ENCODE measurements at regions not wholly inside any gene's neighbourhood (a gene's known extent, or its start where the extent isn't known, plus 50 kb on each side); places are given as distances from the start of the nearest gene placed in this dataset.

DNA sequence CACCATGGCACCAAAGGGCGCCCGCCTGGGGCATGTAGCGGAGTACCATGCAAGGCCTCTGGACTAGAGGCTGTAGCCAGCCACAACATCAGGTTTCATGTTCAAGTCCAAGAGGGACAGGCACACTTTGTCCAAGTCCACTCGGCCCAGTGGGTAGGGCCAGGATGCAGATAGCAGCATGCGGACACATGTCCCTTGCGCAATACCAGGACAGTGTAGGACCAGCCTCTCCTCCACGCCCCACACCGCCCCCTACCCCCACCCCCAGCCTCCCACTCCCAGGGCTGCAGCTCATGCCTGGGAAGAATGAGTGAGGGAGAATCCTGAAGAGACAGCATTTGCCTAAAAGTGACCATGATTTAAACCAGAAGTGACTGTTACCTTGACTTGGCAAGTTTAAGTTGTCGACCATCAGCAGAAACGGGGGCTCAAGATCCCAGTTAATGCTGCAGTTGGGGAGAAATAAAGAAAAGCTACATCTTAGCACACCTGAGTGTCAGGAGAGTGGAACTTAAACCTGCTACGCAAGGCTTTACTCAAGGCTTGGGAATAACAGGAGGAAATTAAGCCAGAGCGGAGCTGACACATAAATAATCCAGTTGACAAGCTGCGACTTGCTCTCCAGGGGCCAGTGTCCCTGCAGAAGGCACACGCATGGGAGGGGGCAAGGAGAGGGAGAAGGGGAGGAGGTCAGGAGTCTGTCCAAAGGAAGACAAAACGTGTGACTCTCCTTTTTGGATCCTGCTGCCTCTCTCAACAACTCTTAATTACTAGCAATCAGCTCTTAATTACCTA lies 221.7 kb downstream of the BCOR start:
- DNase-seq = no peak

DNA sequence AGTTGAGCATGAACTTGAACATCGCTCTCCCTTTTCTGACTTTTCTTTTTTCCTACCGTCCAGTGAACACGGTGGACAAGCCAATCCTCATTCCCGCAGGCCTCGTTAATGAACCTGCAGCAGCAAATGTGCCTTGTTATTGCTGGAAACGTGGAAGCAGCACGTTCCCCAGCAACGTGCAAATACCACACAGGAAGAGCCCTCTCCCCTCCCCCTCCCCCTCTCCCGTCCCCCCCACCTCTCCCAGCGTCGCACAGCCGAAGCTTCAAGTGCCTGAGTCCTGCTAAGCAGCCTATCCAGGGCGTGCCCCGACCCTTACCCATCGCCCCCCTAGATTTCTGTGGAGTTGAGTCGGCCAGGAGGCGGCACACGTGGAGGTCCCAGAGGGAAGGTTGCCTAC lies 219.9 kb downstream of the BCOR start:
- DNase-seq = no peak

DNA sequence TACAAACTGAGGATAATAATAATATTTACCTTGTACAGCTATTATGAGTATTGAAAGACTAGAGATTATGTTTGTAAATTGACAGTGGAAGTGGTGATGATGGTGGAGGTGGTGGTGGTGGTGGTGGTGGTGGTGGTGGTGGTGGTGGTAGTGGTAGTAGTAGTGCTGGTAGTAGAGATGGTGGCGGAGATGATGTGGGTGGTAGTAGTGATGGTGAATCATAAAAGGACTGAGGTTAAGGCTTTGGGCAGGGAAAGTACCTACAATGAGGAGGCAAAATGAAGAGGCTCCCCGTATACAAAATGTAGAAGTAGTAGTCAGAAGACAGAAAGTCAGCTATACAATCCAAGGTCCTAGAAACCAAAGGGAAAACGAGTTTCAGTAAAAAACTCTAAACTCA lies 214.1 kb downstream of the BCOR start:
- DNase-seq = peak; percentile 10 to 30

DNA sequence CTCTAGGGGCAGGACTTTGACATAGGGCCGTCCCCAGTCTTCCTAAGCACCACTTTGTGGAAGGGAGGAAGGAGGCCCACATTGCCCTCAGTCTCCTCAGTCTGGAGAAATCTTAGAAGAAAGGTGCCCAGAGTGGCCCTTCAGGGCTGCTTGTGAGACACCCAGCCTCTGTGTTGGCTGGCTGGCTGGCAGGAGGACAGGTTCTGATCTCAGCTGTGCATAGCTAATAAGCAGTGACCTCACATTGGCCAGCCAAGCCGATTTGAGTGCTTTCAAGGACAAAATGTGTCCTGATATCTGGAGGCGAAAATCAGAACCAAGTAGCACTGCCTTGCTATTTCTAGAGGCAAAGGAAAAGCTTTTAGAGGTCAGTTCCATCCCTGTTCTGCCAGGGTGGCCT lies 211.5 kb downstream of the BCOR start:
- DNase-seq = no peak

DNA sequence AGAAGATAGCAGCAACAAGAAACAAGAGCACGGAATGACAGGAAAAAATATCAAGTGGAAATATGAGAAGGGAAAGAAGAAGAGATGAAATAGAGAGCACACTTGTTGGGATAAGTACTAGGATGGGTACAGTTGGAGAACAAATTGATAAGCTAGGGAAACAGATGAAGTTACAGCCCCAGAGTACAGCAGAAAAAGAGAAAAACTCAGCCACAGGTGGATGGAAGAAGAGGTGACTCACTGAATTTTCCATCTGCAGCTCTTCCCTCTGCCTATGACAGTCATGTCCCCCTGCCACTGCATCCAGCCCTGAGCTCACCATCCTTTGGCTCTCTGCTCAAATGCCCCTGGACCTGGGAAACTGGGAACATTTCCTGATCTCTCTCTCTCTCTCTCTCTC lies 209.0 kb downstream of the BCOR start:
- DNase-seq = no peak

DNA sequence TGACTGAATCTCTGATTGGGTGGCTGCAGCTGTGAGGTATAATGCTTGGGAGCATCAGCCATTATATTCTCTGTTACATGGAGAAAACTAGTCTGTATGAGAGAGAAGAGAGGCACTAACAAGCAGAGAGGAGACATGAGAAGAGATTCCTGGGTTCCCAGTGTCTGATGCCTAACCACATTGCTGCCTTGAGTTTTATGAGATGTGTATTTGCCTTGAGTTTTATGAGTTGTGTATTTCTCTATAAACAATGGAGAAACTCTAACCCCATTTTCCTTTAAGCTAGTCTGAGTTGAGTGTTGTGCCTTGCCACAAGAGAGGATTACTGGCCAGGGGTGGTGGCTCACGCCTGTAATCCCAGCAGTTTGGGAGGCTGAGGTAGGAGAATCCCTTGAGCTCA lies 208.1 kb downstream of the BCOR start:
- no peak for DNase-seq

DNA sequence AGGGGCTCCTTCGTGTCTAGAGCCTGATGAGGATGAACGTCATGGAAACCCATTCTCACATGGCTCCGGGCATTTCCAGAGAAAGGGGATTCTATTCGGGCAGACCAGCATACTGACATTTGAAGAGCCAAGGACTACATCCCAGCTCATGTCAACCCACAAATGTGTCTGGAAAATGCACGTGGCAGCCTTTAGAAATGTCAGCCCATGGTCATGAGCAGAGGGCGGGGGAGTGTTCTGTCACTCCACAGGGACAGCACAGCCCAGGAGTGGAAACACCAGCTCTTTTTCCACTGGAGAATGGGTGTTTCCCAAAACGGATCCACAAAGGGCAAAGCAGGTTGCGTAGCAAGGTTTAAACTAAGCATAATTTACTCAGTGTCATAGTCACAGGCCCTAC lies 207.0 kb downstream of the BCOR start:
- no peak for DNase-seq

DNA sequence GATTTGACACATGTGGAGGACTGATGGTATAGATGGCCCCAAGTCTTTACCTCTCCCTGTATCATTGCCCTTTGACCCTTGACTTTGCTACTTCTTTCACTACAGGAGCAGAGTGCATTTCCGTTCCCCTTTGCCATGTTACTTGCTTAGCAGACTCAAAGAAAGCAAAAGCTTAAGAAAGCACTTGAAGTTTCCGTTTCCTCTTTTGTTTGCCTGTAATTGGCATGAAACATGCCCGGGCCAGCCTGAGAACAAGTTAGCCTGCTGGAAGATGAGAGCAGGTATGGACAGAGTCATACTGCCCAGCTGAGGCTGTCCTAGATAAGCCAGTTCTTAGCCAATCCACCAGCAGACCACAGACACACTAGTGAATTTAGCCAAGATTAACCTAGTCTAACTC lies 206.0 kb downstream of the BCOR start:
- DNase-seq = no peak

DNA sequence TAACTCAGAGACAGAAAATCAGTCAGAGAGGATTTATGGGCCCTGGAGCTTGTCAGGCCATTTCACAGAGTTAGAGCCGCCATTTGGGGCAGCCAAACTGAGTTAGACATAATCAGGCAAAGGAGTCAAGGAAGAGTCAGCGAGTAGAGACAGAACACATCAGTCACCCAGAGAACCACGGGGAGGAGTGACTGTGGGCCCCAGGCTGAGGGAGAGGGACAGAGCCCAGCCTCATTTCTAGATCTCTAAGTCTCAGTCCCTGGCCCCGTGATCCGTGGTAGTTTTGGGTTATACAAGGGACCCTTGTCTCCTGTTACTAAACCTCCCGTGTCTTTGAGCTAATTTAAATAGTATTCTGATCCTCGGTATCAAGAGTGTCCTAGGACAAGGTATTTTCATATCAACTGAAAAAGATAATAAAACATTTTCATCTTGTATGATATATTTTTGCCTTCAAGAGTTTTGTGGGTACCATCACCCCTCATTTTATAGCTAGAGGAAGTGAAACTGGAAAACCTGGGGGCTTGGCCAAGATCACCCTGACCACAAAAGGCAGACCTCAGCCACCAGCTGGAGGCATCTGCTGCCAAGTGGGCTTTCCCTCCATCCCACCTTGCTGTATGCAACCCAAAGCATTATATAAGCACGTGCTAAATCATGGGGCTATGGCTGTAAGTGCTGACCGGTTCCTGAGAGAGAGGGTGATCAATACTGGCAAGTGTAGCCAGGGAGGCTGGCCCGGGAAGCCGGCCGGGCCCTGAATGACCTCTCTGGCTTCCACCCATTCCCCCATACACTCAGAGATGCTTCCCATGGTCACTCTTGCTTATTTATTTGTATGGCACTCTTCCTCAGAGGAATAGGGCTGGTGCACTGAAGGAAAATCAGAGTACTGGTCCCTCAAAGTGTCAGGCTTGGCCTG lies 204.1 kb downstream of the BCOR start:
- DNase-seq = no peak

DNA sequence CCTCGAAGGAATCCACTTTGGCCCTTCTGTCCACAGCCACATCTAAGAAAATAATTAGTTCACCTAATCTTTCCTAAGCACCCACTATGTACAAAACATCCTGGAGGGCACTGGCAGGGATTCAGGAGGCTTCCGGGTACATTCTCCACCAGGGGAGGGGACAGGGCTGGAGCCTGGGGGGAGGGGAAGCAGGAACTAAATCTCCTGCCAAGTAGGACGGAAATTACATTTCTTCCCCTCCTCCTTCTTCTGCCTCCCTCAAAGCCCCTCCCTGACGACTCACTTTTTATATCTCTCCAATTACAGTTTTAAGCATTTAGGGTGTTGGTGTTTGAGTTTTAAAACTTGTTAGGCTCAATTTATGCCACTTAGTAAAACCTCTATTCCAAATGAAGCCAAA lies 203.1 kb downstream of the BCOR start:
- DNase-seq = no peak

DNA sequence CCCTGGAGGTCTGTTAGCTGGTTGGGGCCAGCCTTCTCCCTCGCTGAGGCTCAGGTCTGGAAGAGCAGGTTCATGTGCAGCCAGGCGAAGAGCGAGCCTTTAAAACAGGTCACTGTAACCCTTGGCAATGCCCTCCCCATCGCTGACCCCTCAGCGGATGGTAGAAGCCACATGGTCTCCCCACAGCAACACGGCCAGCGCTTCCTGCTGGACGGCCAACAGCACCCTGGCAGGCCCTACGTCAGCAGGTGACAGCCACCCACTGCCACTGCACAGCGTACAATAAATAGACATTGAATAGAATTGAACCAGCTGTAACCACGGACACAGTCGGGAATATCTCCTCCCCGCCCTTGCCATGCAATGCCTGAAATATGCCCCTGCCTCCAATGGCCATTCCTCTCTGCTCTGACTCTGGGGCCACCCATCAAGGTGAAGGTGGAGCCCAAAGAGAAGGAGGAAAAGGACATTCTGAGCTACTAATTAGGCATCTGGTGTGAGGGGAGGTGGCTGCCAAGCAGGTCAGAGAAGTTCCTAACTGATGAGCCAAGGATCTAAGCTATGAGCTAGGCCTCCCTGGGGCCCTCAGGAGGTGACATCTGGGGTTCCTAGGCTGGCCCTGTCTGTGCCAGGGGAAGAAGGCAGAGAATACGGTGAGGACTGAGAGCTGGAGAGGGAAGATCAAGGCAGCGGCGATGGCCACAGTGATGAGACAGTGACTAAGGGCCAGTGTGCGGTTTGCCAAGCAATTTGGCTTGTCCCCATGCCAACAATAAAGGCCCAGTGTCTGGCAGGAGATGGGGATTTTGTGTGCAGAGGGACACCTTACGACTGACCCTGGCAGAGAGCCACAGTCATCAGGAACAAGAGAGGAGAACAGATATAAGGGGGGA lies 202.3 kb downstream of the BCOR start:
- DNase-seq = no peak

DNA sequence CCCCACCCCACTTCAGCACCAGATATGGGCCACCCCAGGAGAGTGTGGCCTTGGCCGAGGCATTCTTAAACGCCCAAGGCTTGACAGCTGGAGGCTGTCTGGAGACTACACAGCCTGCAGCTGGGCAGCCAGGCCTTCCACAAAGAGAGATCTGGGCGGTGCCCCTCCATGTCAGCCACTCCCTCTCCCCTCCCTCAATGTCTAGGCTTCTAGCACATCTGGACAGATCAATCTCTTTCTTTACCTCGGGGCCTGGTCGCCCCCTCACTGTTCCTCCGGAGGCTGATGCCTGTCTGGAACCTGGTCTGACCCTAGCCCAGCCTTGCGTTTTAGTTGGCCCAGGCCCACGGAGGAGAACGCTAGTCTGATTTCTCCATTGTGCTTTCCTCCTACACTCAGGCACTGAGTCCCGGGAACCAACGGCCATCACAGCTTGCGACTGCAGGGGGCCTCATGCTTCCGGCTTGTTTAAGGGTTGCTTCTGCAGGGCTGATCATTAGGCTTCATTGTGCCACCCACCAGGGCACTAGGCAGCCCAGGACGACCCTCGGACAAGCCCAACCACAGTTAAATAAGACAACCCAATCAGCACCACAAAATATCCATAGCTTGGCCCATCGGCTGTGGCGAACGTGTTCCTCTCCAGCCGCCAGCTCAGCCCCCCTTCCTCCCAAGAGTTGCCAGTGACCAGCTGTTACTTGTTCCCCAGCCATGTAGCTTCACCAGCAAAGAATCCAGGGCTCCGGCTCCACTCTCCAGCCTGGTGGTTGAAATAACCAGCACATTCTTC lies 200.6 kb downstream of the BCOR start:
- no peak for DNase-seq

DNA sequence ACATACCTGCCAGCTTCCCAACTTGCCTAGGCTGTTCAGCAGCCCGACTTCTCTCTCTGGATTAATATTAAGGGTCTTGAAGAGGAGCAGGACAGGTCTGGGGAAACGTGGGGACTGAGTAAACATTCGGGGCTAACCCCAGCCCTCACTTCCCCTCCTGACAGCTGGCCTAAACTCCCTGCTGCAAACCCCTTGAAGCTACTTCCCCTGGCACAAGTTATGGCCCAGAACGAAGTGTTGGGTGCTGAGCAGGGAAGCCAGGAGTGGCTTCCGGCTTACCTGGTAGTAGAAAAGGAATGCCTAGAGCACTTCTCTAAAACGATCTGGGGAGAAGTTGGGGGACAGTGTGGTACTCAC lies 200.0 kb downstream of the BCOR start:
- DNase-seq = no peak

DNA sequence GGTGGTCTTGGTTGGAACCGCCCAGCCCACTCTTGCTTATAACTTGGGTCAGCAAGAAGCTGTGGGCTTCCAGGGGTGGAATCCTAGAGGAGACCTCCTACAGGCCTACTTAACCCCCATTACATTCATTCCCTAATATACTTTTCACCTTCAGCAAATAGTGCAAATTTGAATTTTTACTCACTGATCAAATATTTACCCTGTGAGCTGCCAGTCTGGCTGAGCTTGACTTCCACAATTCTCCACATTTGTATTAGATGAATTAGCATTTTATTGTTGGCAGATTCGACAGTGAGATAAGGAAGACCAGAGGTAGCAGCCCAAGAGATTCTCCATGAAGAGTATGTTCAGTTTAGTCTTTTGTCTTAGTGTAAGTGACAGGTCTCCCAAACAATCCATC lies 199.6 kb downstream of the BCOR start:
- DNase-seq = no peak

DNA sequence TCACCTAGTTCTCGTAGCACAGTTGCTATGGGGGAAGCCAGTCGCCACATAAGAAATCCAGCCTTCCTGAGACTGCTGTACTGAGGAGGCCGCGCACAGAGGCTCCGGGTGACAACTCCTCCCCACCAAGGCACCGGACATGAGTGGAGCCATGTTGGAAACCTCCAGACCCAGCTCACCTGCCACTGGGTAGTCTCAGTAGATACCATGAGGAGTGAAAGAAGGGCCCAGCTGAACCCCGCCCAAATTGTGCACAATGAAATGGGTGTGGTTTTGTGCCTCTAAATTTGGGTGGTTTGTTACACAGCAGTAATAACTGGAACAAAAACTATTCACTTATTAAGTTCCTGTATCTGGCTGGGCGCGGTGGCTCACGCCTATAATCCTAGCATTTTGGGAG lies 198.7 kb downstream of the BCOR start:
- no peak for DNase-seq

DNA sequence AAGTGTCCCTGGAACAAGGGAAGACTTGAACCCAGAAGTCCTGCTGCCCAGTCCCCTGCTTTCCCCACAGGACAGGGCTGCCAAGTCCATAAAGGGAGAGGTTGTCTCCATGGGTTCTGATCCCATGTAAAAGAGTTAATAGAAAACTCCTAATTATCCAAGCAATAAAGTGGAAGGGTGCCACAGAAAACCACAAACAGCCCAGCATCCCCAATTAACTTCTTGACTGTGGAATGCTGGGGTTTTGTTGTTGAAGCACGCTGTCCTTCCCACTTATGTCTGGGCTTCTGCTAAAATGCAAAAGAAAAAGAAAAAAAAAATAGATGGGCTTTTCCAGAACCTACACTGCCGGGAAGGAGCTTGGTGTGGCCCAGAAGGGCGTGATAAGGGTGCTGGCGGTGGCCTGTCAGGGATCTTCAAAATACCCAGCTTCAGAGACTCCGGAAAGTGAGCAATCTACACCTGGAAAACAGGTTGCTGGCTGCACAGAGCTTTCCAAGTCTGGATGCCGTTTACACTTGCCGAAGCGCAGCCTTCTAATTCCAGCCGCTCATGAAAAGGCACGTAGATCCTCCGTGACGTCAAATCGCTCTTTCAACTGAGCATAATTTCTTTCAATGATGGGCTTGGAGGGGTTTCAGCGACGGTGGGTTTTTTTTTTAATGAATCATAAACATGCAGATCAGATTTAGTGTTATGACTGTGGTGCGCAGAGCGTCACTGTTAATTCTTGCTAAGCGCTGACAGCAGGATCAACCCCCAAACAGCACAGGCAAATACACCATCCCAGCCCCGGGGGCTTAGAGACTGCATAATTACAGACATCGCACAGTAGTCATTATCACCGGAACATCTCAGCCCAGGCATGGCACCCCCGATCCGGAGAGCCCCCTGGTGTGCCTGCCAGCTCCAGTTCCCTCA lies 197.6 kb downstream of the BCOR start:
- no peak for DNase-seq

DNA sequence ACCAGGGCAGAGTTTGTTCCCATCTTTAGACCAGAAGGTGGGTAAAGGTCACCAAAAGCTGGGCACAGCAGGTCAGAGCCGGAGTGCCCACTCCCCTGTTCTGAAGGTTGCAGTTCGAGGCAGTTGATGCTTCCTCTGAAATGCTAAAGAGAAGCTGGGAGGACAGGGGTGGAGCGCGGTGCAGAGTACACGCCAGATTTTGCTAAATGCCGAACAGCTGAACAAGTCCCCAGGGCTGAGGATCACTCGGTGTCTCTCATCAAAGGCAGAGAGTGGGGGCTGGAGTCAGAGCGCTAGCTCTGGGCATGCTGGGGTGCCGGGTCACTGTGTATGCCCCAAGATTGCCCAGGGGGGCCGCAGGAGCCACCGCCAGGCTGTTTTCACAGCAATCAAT lies 197.0 kb downstream of the BCOR start:
- no peak for DNase-seq

DNA sequence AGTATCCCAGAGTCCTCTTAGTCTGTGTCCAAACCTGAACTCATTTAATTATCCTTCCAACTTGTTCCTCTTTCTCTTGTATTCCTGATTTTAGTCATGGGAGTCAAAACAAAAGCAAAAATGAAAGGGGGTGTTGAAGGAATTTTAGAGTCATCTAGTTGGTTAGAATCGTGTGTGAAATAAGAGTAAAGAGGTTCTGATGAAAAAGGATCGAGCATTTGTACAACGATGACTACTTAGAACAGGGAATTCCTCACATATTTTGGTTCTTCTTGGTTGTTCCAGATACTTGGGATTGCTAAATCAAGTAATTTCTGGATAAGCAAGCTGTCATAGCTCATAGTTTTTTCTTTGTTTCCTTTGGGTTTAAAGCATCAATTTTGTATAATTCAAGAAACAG lies 194.4 kb downstream of the BCOR start:
- DNase-seq = no peak

DNA sequence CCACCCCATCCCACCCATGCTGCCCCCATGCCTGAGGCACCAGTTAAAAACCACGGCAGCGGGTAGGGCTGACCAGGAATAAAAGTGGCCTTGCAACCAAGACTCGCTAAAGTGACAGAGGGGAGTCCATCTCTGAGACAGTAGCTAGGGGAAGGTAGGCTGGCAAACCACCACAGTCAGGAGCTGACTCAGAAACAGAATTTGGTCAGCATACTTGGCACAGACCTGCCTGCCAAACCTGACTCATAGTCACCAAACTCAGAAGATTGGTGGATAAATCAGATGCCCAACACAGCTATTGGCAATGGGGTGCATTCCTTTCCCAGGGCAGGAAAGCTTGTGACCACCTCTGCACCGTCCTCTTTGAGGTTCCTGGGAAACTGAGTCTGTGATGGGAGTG lies 193.8 kb downstream of the BCOR start:
- DNase-seq = no peak

DNA sequence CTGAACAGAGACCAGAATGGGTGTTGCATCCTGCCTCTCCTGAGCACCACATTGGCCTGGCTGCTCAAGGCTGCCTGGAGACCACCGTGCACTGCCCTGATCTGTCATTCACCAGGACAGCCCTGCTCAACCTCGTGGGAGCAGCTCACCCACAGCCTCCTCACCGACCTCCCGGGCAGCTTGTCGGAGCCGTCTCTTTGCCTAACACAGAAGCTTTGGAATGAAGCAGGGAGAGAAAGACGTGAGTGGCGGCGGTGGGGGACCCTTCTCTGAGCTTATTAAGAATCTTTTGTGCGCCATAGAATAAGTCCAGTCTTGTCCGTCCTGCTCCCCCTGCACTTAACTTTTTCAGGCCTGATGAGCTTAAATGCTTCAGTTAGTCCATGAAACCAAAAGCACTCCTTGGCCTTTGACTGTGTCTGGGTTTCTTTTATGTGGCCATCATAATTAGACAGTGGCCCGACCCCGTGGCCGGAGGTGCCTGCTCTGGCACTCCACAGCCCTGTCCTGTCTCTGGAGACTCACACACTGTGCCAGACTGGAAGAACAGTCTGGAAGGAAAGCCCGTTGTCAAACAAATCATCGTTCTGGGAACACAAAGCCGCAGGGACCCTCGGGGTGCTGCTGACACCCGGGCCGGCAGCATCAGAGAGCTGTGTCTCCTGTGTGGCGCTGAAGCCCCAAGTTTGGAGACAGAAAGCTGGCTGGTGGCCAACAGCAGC lies 192.8 kb downstream of the BCOR start:
- no peak for DNase-seq

DNA sequence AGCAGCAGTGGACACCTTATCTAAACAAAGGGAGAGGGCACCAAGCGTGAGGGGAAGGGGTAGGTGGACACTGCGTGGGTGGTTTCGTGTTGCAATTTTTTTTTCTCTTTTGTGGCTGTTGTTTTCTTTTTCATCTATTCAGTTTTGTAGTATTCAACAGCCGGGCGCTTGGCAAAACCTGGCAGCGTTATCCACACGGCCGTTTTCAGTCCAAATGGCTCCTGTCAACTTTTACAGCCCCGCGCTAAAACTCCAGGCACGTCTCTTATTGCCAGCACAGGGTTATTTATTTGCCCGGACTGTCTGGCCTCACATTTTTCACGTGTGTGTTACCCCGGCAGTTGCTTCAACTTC lies 192.2 kb downstream of the BCOR start:
- DNase-seq = no peak

Measured in activated CD4-positive, alpha-beta T cell treated with anti-CD3 and anti-CD28 coated beads, Interleukin-2, amount 50 U/mL, for 4 hours (primary cell).